SK-N-SH (cell line): ENCODE measurements at regions not wholly inside any gene's neighbourhood (a gene's known extent, or its start where the extent isn't known, plus 50 kb on each side); places are given as distances from the start of the nearest gene placed in this dataset.

ENCODE experiments used
- CTCF ChIA-PET: fragments of 300-600, 350-600 bp; formaldehyde crosslinking; extraction: SDS; loops from one replicate; lab custom pipeline; 2021; lab: Yijun Ruan, JAX
- POLR2A ChIA-PET: fragments of 350-600 bp; sonication (Branson Sonifier 250); formaldehyde crosslinking; extraction: SDS; loops from one replicate; lab custom pipeline; 2020; ENCODE audit warnings: antibody characterized with exemption, inconsistent platforms; lab: Yijun Ruan, JAX
- DNase-seq: peaks from one replicate; pipeline ENCODE4 v3.0.0; 2012
- H2AFZ ChIP-seq: fragments of 200-600 bp; sonication (generic); 2 replicates; pipeline ENCODE4 v1.8.1; 2016; ENCODE audit warnings: antibody characterized with exemption, mild to moderate bottlenecking, low read depth
- H3F3A ChIP-seq: fragments of 200-600 bp; sonication (generic); replicated peaks from 2 replicates; pipeline ENCODE3; 2016; ENCODE audit warnings: antibody characterized with exemption, mild to moderate bottlenecking; ENCODE audit not compliant: insufficient read depth
- H3K27ac ChIP-seq, 2 experiments: fragments of 200-500 bp in 1 of 2; fragments of 200-600 bp in 1 of 2; sonication (Bioruptor generic) in 1 of 2; sonication (generic), shearing (Covaris generic) in 1 of 2; 2 replicates each; pipeline versions ENCODE4 v1.5.1 to v1.6.1; 2014 to 2016; ENCODE audit warnings: low read depth in 2 of 2, inconsistent platforms in 1 of 2, low read length in 1 of 2, mild to moderate bottlenecking in 1 of 2, mixed read lengths in 1 of 2
- H3K27me3 ChIP-seq: fragments of 200-600 bp; sonication (generic), shearing (Covaris generic); 2 replicates; pipeline ENCODE4 v1.6.1; 2016; ENCODE audit warnings: mixed run types; ENCODE audit not compliant: insufficient read depth
- H3K36me3 ChIP-seq, 2 experiments: fragments of 200-500 bp in 1 of 2; fragments of 200-600 bp in 1 of 2; sonication (Bioruptor generic) in 1 of 2; sonication (generic) in 1 of 2; replicated peaks in 1 of 2; 2 replicates each; pipeline versions ENCODE3 to v1.5.1; 2014 to 2016; ENCODE audit warnings: low read length in 1 of 2, mild to moderate bottlenecking in 1 of 2; ENCODE audit not compliant: insufficient read depth in 2 of 2, control insufficient read depth in 1 of 2
- H3K4me1 ChIP-seq, 2 experiments: fragments of 200-500 bp in 1 of 2; fragments of 200-600 bp in 1 of 2; sonication (Bioruptor generic) in 1 of 2; sonication (generic), shearing (Covaris generic) in 1 of 2; 2 replicates each; pipeline versions ENCODE4 v1.5.1 to v1.6.1; 2014 to 2016; ENCODE audit warnings: low read depth in 1 of 2, low read length in 1 of 2, mixed run types in 1 of 2; ENCODE audit not compliant: insufficient read depth in 2 of 2, control insufficient read depth in 1 of 2
- H3K4me2 ChIP-seq: fragments of 200-600 bp; sonication (generic), shearing (Covaris generic); 2 replicates; pipeline ENCODE4 v1.6.1; 2017; ENCODE audit warnings: mixed run types
- H3K4me3 ChIP-seq, 2 experiments: fragments of 200-500 bp in 1 of 2; fragments of 200-600 bp in 1 of 2; sonication (Bioruptor generic) in 1 of 2; sonication (generic), shearing (Covaris generic) in 1 of 2; 2 replicates each; pipeline versions ENCODE4 v1.5.1 to v1.8.1; 2014 to 2016; ENCODE audit warnings: low read depth in 2 of 2, inconsistent platforms in 1 of 2, low read length in 1 of 2, mild to moderate bottlenecking in 1 of 2, mixed read lengths in 1 of 2, moderate library complexity in 1 of 2
- H3K79me2 ChIP-seq: fragments of 200-600 bp; sonication (generic); 2 replicates; pipeline ENCODE4 v1.8.1; 2017; ENCODE audit warnings: mild to moderate bottlenecking; ENCODE audit not compliant: insufficient read depth
- H3K9ac ChIP-seq: fragments of 200-600 bp; sonication (generic); 2 replicates; pipeline ENCODE4 v1.6.1; 2017; ENCODE audit warnings: mixed run types
- H3K9me2 ChIP-seq: fragments of 200-600 bp; sonication (generic); 2 replicates; pipeline ENCODE4 v1.6.1; 2017; ENCODE audit warnings: mixed run types
- H3K9me3 ChIP-seq: fragments of 200-600 bp; sonication (generic); 2 replicates; pipeline ENCODE4 v1.6.1; 2017; ENCODE audit warnings: mixed run types, mild to moderate bottlenecking, moderate library complexity
- H4K20me1 ChIP-seq: fragments of 200-600 bp; sonication (generic); 2 replicates; pipeline ENCODE4 v1.6.1; 2017; ENCODE audit warnings: mild to moderate bottlenecking, mixed run types; ENCODE audit not compliant: insufficient read depth
- CHD2 ChIP-seq: fragments of 150-350 bp; IDR thresholded peaks from 2 replicates; pipeline ENCODE4 v1.6.1; 2018; ENCODE audit warnings: low read length; ENCODE audit not compliant: partially characterized antibody
- FOSL2 ChIP-seq: IDR thresholded peaks from 2 replicates; pipeline ENCODE4 v1.4.0; 2012; ENCODE audit warnings: low read depth, mild to moderate bottlenecking, moderate library complexity, borderline replicate concordance
- FOXJ3 ChIP-seq: sonication (generic); formaldehyde crosslinking; IDR thresholded peaks from 2 replicates; pipeline ENCODE4 v1.5.1; 2020; ENCODE audit warnings: mild to moderate bottlenecking, missing genetic modification reagents
- GABPA ChIP-seq: IDR thresholded peaks from 2 replicates; pipeline ENCODE4 v1.4.0; 2012; ENCODE audit warnings: low read depth, mild to moderate bottlenecking
- MEF2A ChIP-seq: IDR thresholded peaks from 2 replicates; pipeline ENCODE4 v1.4.0; 2012; ENCODE audit warnings: low read depth, borderline replicate concordance
- PBX3 ChIP-seq: IDR thresholded peaks from 2 replicates; pipeline ENCODE4; 2012
- POLR2AphosphoS5 ChIP-seq: IDR thresholded peaks from 2 replicates; pipeline ENCODE4 v1.6.1; 2012; ENCODE audit warnings: low read depth, low read length
- REST ChIP-seq: IDR thresholded peaks from 2 replicates; pipeline ENCODE4 v1.6.1; 2012; ENCODE audit warnings: mild to moderate bottlenecking, low read depth, low read length, moderate library complexity
- SIN3A ChIP-seq: IDR thresholded peaks from 2 replicates; pipeline ENCODE4 v1.6.1; 2012; ENCODE audit warnings: low read depth, mild to moderate bottlenecking, low read length, moderate library complexity, borderline replicate concordance
- SMC3 ChIP-seq: IDR thresholded peaks from 2 replicates; pipeline ENCODE4 v1.6.1; 2012; ENCODE audit warnings: low read depth, low read length, improper control_type of control experiment
- TAF1 ChIP-seq: IDR thresholded peaks from 2 replicates; pipeline ENCODE4 v1.6.1; 2012; ENCODE audit warnings: low read depth, mild to moderate bottlenecking, low read length, moderate library complexity, borderline replicate concordance
- TCF12 ChIP-seq: IDR thresholded peaks from 2 replicates; pipeline ENCODE4 v1.4.0; 2012
- TEAD4 ChIP-seq: IDR thresholded peaks from 2 replicates; pipeline ENCODE4 v1.4.0; 2012; ENCODE audit warnings: mild to moderate bottlenecking, borderline replicate concordance; ENCODE audit not compliant: insufficient read depth
- USF1 ChIP-seq: IDR thresholded peaks from 2 replicates; pipeline ENCODE4 v1.4.0; 2012; ENCODE audit warnings: low read depth, borderline replicate concordance
- YY1 ChIP-seq: IDR thresholded peaks from 2 replicates; pipeline ENCODE4 v1.4.0; 2012; ENCODE audit warnings: low read depth, mild to moderate bottlenecking
- WGBS: methylation state at CpG from one replicate; pipeline ENCODE4 v1.1.6; 2017; ENCODE audit warnings: low lambda C conversion rate; 5-methylcytosine and 5-hydroxymethylcytosine counted together

GRCh38 chr5:88398316-88398715 is 129.7 kb upstream of the TMEM161B start:
- Histone ChIP-seq H3K4me1 (no peaks in the 10 kb centered on the region), H3F3A (no peaks in the 10 kb centered on the region), H3K9me3 (no peaks in the 10 kb centered on the region), H2AFZ (no peak overlapping the region), H3K4me2 (no peak overlapping the region), H3K4me3 (no peak overlapping the region), H3K36me3 (no peaks in the 10 kb centered on the region), H3K79me2 (no peaks in the 10 kb centered on the region), H4K20me1 (no peaks in the 10 kb centered on the region), H3K9me2 (no peaks in the 10 kb centered on the region), H3K27ac (no peak overlapping the region), H3K27me3 (no peaks in the 10 kb centered on the region; the same call in 1 of the 2 replicates), H3K9ac (no peak overlapping the region)
- CTCF ChIA-PET: no interaction called here
- no peak for TF ChIP-seq TCF12
- no peak for TF ChIP-seq YY1
- TF ChIP-seq PBX3: no peak
- TF ChIP-seq REST: no peak
- no peak for TF ChIP-seq CHD2
- TF ChIP-seq SIN3A: no peak
- TF ChIP-seq TAF1: no peak
- TF ChIP-seq FOXJ3 (CRISPR knock-in tag): no peak
- no peak for TF ChIP-seq TEAD4
- no peak for TF ChIP-seq FOSL2
- no peak for TF ChIP-seq GABPA
- no peak for TF ChIP-seq SMC3
- TF ChIP-seq MEF2A: no peak
- TF ChIP-seq USF1: no peak
- no peak for TF ChIP-seq POLR2AphosphoS5
- POLR2A ChIA-PET: no interaction called here
- DNase-seq: no peak
- WGBS: 13% methylated on average over 4 of the region's 4 CpGs
